NCI-H2196 treated with DMSO at 0.1 percent for 48 hours (cell line): ENCODE measurements at regions not wholly inside any gene's neighbourhood (a gene's known extent, or its start where the extent isn't known, plus 50 kb on each side); places are given as distances from the start of the nearest gene placed in this dataset.

Experiments
- DNase-seq: peaks from one replicate; lab custom pipeline; 2025; ENCODE audit not compliant: unreplicated experiment; lab: John Stamatoyannopoulos, UW

- no peak for DNase-seq
Measured at GRCh38 chr1:209380420-209380819, 203.1 kb upstream of the CAMK1G start.

- no peak for DNase-seq
Measured at GRCh38 chr1:209382231-209383100, 201.0 kb upstream of the CAMK1G start.

- no peak for DNase-seq
Measured at GRCh38 chr1:209383422-209383821, 200.1 kb upstream of the CAMK1G start.

- no peak for DNase-seq
Measured at GRCh38 chr1:209383907-209384709, 199.4 kb upstream of the CAMK1G start.

GRCh38 chr1:209384710-209385550, 198.6 kb upstream of the CAMK1G start:
- no peak for DNase-seq

- no peak for DNase-seq
Measured at GRCh38 chr1:209386156-209386555, 197.4 kb upstream of the CAMK1G start.

- no peak for DNase-seq
Measured at GRCh38 chr1:209387271-209387968, 196.1 kb upstream of the CAMK1G start.

GRCh38 chr1:209387969-209388329, 195.6 kb upstream of the CAMK1G start:
- no peak for DNase-seq

GRCh38 chr1:209388358-209388757, 195.2 kb upstream of the CAMK1G start:
- no peak for DNase-seq

GRCh38 chr1:209389258-209389657, 194.3 kb upstream of the CAMK1G start:
- DNase-seq, result no peak

GRCh38 chr1:209389975-209390374, 193.5 kb upstream of the CAMK1G start:
- DNase-seq, result no peak

- no peak for DNase-seq
Measured at GRCh38 chr1:209390764-209391163, 192.8 kb upstream of the CAMK1G start.

GRCh38 chr1:209391792-209392191, 191.7 kb upstream of the CAMK1G start:
- DNase-seq, result no peak

GRCh38 chr1:209395169-209395568, 188.3 kb upstream of the CAMK1G start:
- DNase-seq, result no peak

GRCh38 chr1:209397371-209397770, 186.1 kb upstream of the CAMK1G start:
- DNase-seq, result no peak

GRCh38 chr1:209397910-209398309, 185.6 kb upstream of the CAMK1G start:
- DNase-seq, result no peak

GRCh38 chr1:209398313-209398991, 185.1 kb upstream of the CAMK1G start:
- no peak for DNase-seq

- no peak for DNase-seq
Measured at GRCh38 chr1:209399800-209400199, 183.7 kb upstream of the CAMK1G start.

- DNase-seq, result no peak
Measured at GRCh38 chr1:209400351-209401220, 182.9 kb upstream of the CAMK1G start.
